HEK293 (cell line): ENCODE measurements at regions not wholly inside any gene's neighbourhood (a gene's known extent, or its start where the extent isn't known, plus 50 kb on each side); places are given as distances from the start of the nearest gene placed in this dataset.

ENCODE experiments used
- CTCF ChIA-PET: fragments of 350-600 bp; formaldehyde crosslinking; extraction: SDS; loops from one replicate; lab custom pipeline; 2021; ENCODE audit warnings: antibody characterized with exemption; lab: Yijun Ruan, JAX
- POLR2A ChIA-PET: fragments of 300-600 bp; formaldehyde crosslinking; extraction: SDS; loops from one replicate; lab custom pipeline; 2020; ENCODE audit warnings: antibody characterized with exemption, inconsistent platforms; lab: Yijun Ruan, JAX
- H3K27ac ChIP-seq: fragments of 200-500 bp; sonication (Bioruptor generic); 2 replicates; pipeline ENCODE4 v1.5.1; 2014; ENCODE audit warnings: low read depth, low read length, control low read depth, inconsistent platforms; ENCODE audit errors: extremely low read depth
- H3K36me3 ChIP-seq, 2 experiments: fragments of 200-500 bp in 1 of 2; sonication (Bioruptor generic) in 1 of 2; 1 replicate in 1 of 2; 2 replicates in 1 of 2; pipeline ENCODE4 v1.5.1; 2014 to 2017; ENCODE audit warnings: inconsistent platforms in 2 of 2, low read length in 2 of 2; ENCODE audit not compliant: control insufficient read depth in 2 of 2, insufficient read depth in 1 of 2
- H3K4me1 ChIP-seq: fragments of 200-500 bp; sonication (Bioruptor generic); 2 replicates; pipeline ENCODE4 v1.5.1; 2014; ENCODE audit warnings: mild to moderate bottlenecking, low read length, inconsistent platforms; ENCODE audit not compliant: control insufficient read depth, insufficient read depth
- H3K4me3 ChIP-seq: 2 replicates; pipeline ENCODE4 v1.5.1; 2011; ENCODE audit warnings: low read depth, mild to moderate bottlenecking, control low read depth, low read length, moderate library complexity
- H3K9me3 ChIP-seq: fragments of 200-500 bp; sonication (Bioruptor generic); 2 replicates; pipeline ENCODE4 v1.5.1; 2014; ENCODE audit warnings: low read depth, low read length, inconsistent platforms; ENCODE audit not compliant: control insufficient read depth, insufficient read depth
- KLF8 ChIP-seq: fragments of 450-650 bp; formaldehyde crosslinking; IDR thresholded peaks from 2 replicates; pipeline ENCODE4 v1.5.1; 2016; ENCODE audit warnings: missing biosample characterization, missing genetic modification characterization
- OSR2 ChIP-seq: fragments of 450-650 bp; formaldehyde crosslinking; IDR thresholded peaks from 2 replicates; pipeline ENCODE4 v1.5.1; 2016; ENCODE audit warnings: missing biosample characterization, missing genetic modification characterization
- TRIM28 ChIP-seq: IDR thresholded peaks from 2 replicates; pipeline ENCODE4 v1.6.1; 2011; ENCODE audit warnings: low read length, control low read depth, borderline replicate concordance
- ZBTB10 ChIP-seq: fragments of 450-650 bp; formaldehyde crosslinking; IDR thresholded peaks from 2 replicates; pipeline ENCODE4 v1.5.1; 2016; ENCODE audit warnings: missing biosample characterization, missing genetic modification characterization
- ZBTB44 ChIP-seq: fragments of 450-650 bp; IDR thresholded peaks from 2 replicates; pipeline ENCODE4 v1.5.1; 2018; ENCODE audit warnings: missing biosample characterization, mild to moderate bottlenecking, missing genetic modification characterization
- ZFP3 ChIP-seq: fragments of 450-650 bp; formaldehyde crosslinking; IDR thresholded peaks from 2 replicates; pipeline ENCODE4 v1.5.1; 2016; ENCODE audit warnings: low read depth, missing biosample characterization, missing genetic modification characterization
- ZNF10 ChIP-seq: fragments of 450-650 bp; formaldehyde crosslinking; IDR thresholded peaks from 2 replicates; pipeline ENCODE4 v1.5.1; 2017; ENCODE audit warnings: missing biosample characterization, missing genetic modification characterization
- ZNF114 ChIP-seq: fragments of 450-650 bp; formaldehyde crosslinking; IDR thresholded peaks from 2 replicates; pipeline ENCODE4 v1.5.0; 2017; ENCODE audit warnings: missing biosample characterization, missing genetic modification characterization
- ZNF132 ChIP-seq: fragments of 450-650 bp; formaldehyde crosslinking; IDR thresholded peaks from 2 replicates; pipeline ENCODE4 v1.5.1; 2017; ENCODE audit warnings: missing biosample characterization, missing genetic modification characterization, borderline replicate concordance
- ZNF140 ChIP-seq: fragments of 450-650 bp; formaldehyde crosslinking; IDR thresholded peaks from 2 replicates; pipeline ENCODE4 v1.5.1; 2016; ENCODE audit warnings: missing biosample characterization, missing genetic modification characterization
- ZNF24 ChIP-seq: fragments of 450-650 bp; formaldehyde crosslinking; IDR thresholded peaks from 2 replicates; pipeline ENCODE4 v1.5.1; 2016; ENCODE audit warnings: missing biosample characterization, missing genetic modification characterization
- ZNF248 ChIP-seq: fragments of 450-650 bp; formaldehyde crosslinking; IDR thresholded peaks from 2 replicates; pipeline ENCODE4 v1.5.1; 2017; ENCODE audit warnings: missing biosample characterization, missing genetic modification characterization
- ZNF423 ChIP-seq: fragments of 450-650 bp; formaldehyde crosslinking; IDR thresholded peaks from 2 replicates; pipeline ENCODE4 v1.5.1; 2016; ENCODE audit warnings: missing biosample characterization, missing genetic modification characterization
- ZNF426 ChIP-seq: fragments of 450-650 bp; formaldehyde crosslinking; IDR thresholded peaks from 2 replicates; pipeline ENCODE4 v1.5.1; 2017; ENCODE audit warnings: missing biosample characterization, missing genetic modification characterization, mild to moderate bottlenecking, inconsistent platforms, moderate library complexity
- ZNF518A ChIP-seq: fragments of 450-650 bp; formaldehyde crosslinking; conservative IDR thresholded peaks from 2 replicates; pipeline ENCODE4 v1.5.1; 2016; ENCODE audit warnings: low read depth, missing biosample characterization, missing genetic modification characterization
- ZNF549 ChIP-seq: fragments of 450-650 bp; IDR thresholded peaks from 2 replicates; pipeline ENCODE4 v1.5.1; 2018; ENCODE audit warnings: missing biosample characterization, missing genetic modification characterization, mild to moderate bottlenecking, inconsistent platforms, moderate library complexity
- ZNF571 ChIP-seq: fragments of 450-650 bp; formaldehyde crosslinking; IDR thresholded peaks from 2 replicates; pipeline ENCODE4 v1.5.0; 2017; ENCODE audit warnings: missing biosample characterization, missing genetic modification characterization
- ZNF645 ChIP-seq: fragments of 450-650 bp; formaldehyde crosslinking; IDR thresholded peaks from 2 replicates; pipeline ENCODE4; 2016; ENCODE audit warnings: missing biosample characterization, missing genetic modification characterization
- ZNF701 ChIP-seq: fragments of 450-650 bp; formaldehyde crosslinking; IDR thresholded peaks from 2 replicates; pipeline ENCODE4 v1.5.1; 2016; ENCODE audit warnings: missing biosample characterization, missing genetic modification characterization

- no peak for TF ChIP-seq KLF8 (tag by site-specific recombination)
- no peak for TF ChIP-seq ZNF426
- TF ChIP-seq ZNF114 = no peak
- no peak for TF ChIP-seq ZNF571 (tag by site-specific recombination)
- no peak for TF ChIP-seq ZFP3 (tag by site-specific recombination)
- TF ChIP-seq ZNF645 (tag by site-specific recombination) = no peak
- no peak for TF ChIP-seq ZNF248 (tag by site-specific recombination)
- no peak for TF ChIP-seq ZNF701 (tag by site-specific recombination)
- no peak for TF ChIP-seq OSR2
- TF ChIP-seq ZNF10 (tag by site-specific recombination) = no peak
- TF ChIP-seq ZNF549 (tag by site-specific recombination) = no peak
- no peak for TF ChIP-seq ZBTB10 (tag by site-specific recombination)
- no peak for TF ChIP-seq ZNF423 (tag by site-specific recombination)
- TF ChIP-seq ZNF132 (tag by site-specific recombination) = no peak
- TF ChIP-seq ZBTB44 (tag by site-specific recombination) = no peak
- no peak for TF ChIP-seq ZNF24 (tag by site-specific recombination)
- TF ChIP-seq ZNF518A (tag by site-specific recombination) = no peak
- no peak for TF ChIP-seq ZNF140
- TF ChIP-seq TRIM28 = no peak
- no peaks in the 10 kb centered on the region for H3K4me1 ChIP-seq
- no peaks in the 10 kb centered on the region for H3K9me3 ChIP-seq
- no peak overlapping the region for H3K27ac ChIP-seq
- H3K4me3 ChIP-seq = no peak overlapping the region
- CTCF ChIA-PET = no interaction called here
- POLR2A ChIA-PET = interaction anchor here (0.6 kb wide), 1 partner anchor 51 kb away, joined by 4 read pairs; no protein-coding TSS in a partner anchor
- H3K36me3 ChIP-seq = no peaks in the 10 kb centered on the region
Observed at GRCh38 chr10:83233691-83234090, 905.6 kb upstream of the GHITM start.
